HG02885 (cell line): ENCODE measurements at regions not wholly inside any gene's neighbourhood (a gene's known extent, or its start where the extent isn't known, plus 50 kb on each side); places are given as distances from the start of the nearest gene placed in this dataset.

ENCODE experiments used
- ATAC-seq: cut with Tn5 transposase; IDR thresholded peaks from one replicate; pipeline ENCODE4 v1.9.1; 2021; ENCODE audit warnings: mild to moderate bottlenecking; ENCODE audit not compliant: unreplicated experiment, poor library complexity

GRCh38 chr13:76796851-76797250 lies 89.4 kb downstream of the KCTD12 start:
- no peak for ATAC-seq

DNA sequence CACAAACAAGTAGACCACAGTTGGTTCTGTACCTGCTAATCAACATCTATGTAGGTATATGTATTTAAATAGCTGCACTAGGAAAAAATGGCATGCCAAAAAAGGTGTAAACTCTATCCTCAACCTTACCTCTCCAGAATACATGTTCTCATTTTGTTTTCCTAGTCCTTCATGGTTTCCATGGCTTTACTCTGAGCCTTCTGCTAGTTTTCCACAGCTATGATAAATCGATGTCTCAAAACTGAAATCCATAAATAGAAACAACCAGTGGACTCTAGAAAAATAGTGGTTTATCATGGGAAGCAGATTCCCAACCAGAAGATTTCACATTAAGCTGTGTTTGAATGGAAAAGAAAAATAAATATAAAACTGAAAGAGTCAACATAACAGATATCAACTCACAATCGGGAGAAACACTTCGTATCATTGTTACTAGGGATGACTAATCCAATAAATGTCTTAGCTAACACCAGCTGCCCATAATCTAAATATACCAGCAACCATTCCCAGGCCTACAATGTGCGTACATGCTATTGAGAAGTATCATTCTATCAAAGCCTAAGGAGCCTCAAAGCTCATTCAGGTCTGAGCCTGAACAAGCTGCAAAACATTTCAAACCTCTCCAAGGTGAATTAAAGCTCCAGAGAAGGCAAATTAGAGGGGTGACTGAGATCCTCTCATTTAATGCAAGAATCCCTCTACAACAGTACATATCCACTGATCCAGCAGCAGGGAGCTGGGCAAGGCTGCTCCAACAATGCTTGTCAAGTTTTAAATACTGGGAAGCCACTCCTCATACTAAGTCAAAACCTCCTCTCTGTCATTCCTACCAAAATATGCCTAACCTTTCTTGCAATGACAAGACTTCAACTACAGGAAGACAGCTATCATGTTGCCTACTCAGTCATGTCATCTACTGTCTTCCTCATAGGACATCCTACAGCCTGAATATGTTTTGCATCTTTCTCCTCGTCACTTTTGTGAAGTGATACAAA lies 90.2 kb downstream of the KCTD12 start:
- no peak for ATAC-seq

DNA sequence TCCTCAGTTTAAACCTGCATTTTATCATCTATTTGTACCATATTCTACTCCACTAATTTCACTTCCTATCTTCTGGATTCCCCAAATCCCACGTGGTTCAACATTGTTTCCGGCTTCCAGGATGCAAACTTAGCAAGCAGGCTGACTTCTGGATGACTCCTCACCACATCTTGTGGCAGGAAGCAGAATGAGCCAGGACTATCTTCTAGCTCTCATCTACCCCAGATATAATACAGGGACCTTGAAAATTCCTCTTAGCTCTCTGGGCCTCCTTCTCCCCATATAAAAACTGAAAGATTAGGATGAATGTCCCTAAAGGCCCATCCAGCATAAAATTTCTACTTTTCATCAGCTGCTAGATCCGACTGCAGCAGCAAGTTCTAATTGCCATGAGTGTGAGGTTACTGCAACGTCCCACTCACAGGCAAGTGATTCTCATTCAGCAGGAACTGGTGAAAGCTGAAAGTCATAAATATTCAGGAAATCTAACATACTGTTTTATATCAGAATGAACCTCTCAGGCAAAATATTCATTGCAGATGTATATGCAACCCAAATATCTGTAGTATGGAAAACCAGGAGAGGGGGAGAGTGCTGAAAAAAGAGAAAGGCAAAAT lies 93.4 kb downstream of the KCTD12 start:
- no peak for ATAC-seq

- no peak for ATAC-seq
These were observed 95.0 kb downstream of the KCTD12 start for GRCh38 chr13:76790980-76791819.

DNA sequence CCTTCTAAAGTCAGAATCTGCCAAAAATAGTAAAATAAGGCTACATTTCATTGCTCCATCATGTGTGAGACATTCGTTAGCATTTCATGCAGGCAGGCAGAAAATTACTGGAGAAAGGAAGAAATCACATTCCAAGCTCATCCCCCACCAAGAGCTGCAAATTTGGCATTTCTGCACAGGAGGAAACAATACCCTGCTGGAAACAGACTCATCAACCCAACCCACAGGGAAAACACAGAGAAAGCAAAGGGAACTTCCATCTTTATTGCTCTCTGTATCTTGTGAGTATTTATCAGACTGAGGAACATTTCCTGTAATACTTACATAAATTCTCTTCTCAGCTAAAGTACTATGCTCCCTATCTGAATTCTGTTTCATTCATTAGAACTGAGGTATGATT lies 95.7 kb downstream of the KCTD12 start:
- no peak for ATAC-seq

DNA sequence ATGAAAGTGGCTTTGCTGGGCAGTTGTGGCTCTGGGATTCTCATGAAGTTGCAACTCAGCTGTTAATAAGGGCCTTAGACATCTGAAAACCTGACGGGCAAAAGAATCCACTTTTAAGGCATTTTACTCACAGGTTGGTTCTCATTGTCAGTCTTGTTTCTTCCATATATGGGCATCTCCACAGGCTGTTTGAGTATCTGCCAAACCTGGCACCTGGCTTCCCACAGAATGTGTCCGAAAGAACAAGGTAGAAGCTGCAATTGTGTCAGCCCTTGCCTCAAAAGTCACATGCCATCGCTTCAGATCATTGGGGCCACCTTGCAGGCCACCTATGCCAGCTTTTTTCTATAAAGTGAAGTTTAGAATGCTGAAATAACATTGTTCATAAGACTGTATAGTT lies 102.4 kb downstream of the KCTD12 start:
- ATAC-seq = no peak

DNA sequence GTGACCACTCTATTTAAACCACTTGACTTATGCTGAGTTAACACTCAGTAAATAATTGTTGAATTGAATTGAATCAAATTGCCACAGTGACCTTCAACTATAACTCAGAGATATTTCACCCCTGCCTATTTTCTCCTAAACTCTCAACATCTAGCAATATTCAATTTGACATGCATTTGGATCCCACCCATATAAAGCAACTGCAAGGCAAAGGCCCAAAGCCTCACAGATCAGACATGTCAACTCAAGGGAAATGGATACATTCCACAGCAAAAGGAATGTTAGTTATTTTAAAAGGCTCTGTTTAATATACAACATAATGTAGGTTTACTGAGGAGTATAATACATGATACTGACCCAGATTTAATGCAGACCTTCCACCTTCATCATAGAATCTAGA lies 107.4 kb downstream of the KCTD12 start:
- no peak for ATAC-seq

GRCh38 chr13:76777096-76777495 lies 109.1 kb downstream of the KCTD12 start:
- ATAC-seq = no peak

DNA sequence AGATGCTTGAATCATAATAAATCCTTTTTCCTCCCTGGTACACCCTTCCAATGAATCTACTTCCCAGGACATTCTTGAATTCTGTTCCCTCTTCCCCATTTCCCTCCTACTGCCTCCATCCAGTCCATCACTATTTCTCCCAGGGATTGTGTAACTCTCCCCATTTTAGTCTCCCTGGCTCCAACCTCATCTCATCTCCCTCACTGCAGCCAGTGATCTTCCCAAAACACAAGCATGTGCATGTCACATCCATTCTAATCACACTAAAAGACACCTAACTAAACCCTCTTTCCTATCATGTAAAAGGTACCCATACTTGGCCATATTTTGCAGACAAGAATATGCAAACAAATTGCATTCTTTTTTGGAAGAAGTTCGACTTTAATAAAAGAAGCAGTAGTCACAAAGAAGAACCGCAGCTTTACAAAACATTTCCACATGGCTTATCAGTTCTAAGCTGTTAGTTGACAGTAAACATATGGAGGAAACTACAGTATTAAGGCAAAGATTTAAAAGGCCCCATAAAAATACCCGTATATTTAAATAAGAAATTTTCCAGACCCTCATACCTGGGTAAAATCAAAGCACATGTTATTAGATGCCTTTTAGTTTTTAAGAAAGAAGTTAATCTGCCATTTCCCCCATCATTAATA lies 111.0 kb downstream of the KCTD12 start:
- ATAC-seq = no peak

- ATAC-seq = no peak
These were observed 112.6 kb downstream of the KCTD12 start for GRCh38 chr13:76773448-76774094.

GRCh38 chr13:76772241-76772640 lies 114.0 kb downstream of the KCTD12 start:
- ATAC-seq = no peak

DNA sequence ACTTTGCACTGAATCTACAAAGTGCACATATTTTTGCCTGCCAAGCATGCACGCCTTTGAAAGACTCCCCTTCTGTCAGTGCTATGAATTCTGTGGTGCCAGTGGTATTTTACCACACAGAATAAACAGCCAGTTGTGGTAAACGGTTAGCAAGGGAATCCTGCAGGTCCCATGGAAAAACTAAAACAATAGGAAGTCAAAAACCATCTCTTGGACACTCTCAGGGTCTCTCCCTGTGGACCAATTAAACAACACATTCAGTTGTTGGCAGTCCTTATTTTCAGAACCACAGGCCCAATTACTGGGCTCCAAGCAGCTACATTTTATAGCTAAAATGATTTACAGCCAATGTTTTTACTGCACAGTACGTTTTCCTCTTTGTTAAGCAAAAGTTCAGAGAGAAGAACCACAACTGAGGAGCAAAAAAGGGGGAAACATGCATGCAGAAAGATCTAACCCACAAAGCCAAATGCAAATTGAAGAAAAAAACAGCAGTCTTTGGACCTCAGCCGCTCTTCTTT lies 116.9 kb downstream of the KCTD12 start:
- ATAC-seq = no peak

DNA sequence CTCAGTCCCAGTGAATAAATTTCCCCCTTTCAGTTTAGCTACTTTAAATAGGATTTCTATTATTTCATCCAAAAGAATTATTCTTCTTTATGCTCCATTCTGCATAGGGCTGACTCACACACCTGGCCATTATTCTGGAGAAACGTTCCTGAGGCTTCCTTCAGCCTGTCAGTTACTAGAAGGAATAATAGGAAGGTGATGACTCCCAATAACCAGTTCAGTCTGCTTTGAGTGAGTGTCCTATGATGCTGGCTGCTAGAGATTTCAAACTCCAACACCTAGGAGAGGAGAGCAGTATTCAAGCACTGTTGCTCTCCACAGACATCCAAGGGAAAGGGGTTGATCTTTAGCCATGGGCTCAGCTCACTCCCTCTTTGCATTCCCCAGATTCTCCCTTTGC lies 117.8 kb downstream of the KCTD12 start:
- no peak for ATAC-seq

DNA sequence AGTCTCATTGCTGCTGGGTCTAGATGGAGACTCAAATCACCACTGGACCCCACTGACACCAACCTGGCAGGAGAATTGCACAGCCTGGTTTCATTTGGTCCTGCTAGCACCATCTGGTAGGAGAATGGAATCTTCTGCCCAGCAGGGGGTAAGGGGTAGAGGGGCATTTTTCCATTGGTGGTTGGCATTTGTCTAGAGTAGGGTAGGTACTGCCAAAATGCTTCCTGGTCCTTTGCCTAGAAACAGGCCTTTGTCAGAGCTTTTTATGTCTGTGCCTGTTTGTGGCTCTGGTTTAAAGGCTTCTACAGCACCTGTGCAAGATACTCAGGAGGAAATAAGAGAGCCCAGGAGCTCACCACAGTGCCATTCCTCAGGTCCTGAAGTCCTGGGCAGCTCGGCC lies 121.3 kb downstream of the KCTD12 start:
- no peak for ATAC-seq

DNA sequence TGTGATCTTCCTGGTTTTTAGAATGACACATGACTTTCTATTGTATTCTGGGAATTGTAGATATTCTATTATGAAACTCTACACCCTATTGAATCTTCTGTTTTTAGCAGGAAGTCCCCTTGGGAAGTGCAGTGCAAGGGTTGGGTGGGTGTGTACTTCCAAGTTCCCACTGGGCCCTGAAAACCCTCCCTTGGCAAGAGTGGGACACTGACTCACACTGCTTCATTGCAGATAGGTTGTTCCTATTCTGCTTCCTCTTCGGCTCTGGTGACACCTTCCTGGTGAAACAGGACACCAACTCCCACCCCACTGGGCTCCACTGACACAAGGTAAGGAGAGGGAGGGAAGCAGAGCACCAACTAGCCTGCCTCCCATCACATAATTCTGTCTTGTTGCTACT lies 121.8 kb downstream of the KCTD12 start:
- no peak for ATAC-seq

GRCh38 chr13:76762721-76763120 lies 123.5 kb downstream of the KCTD12 start:
- no peak for ATAC-seq

- ATAC-seq = no peak
These were observed 126.3 kb downstream of the KCTD12 start for GRCh38 chr13:76759877-76760276.

GRCh38 chr13:76758738-76759137 lies 127.5 kb downstream of the KCTD12 start:
- ATAC-seq = no peak

DNA sequence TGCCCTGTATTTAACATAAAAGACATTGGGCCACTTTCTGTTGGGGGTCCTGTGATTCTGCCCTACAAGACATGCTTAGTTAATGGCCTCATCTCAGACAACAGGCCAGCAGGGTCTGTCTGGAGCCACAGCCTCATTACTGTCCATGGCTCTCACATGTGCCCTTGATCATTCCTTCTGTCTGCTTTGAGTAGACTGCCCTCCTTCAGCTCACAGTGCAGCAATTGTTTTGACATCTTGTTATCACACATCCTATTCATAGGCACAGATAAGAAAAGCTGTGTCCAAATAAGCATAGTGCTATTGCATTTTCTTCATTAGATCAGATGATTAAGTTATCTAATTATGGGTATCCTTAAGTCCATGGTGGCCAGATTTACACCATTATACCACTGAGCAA lies 127.9 kb downstream of the KCTD12 start:
- no peak for ATAC-seq

- ATAC-seq = no peak
These were observed 129.8 kb downstream of the KCTD12 start for GRCh38 chr13:76756451-76756850.
